ENCODE measurements at regions not wholly inside any gene's neighbourhood (a gene's known extent, or its start where the extent isn't known, plus 50 kb on each side); places are given as distances from the start of the nearest gene placed in this dataset.

GRCh38 chr5:154610321-154611154 is 132.5 kb upstream of the HAND1 start (continued):
- TF ChIP-seq ZNF609 (CRISPR knock-in tag; IDR thresholded peaks at IDR 0.05; ENCODE audit: borderline replicate concordance) = no peak
- TF ChIP-seq SATB2 (CRISPR knock-in tag; IDR thresholded peaks at IDR 0.05) = no peak
- no peak for TF ChIP-seq SCMH1 (CRISPR knock-in tag; IDR thresholded peaks at IDR 0.05; ENCODE audit: borderline replicate concordance)
- TF ChIP-seq RFXANK (CRISPR knock-in tag; IDR thresholded peaks at IDR 0.05) = no peak
- TF ChIP-seq ZNF121 (CRISPR knock-in tag; IDR thresholded peaks at IDR 0.05) = no peak
- TF ChIP-seq ZNF367 (CRISPR knock-in tag; IDR thresholded peaks at IDR 0.05; ENCODE audit: borderline replicate concordance) = no peak
- TF ChIP-seq MYC (CRISPR knock-in tag; IDR thresholded peaks at IDR 0.05; ENCODE audit: borderline replicate concordance) = no peak
- TF ChIP-seq ZNF264 (CRISPR knock-in tag; IDR thresholded peaks at IDR 0.05) = no peak
- no peak for TF ChIP-seq ZBTB14 (CRISPR knock-in tag; IDR thresholded peaks at IDR 0.05)
- no peak for TF ChIP-seq NCOA1 (CRISPR knock-in tag; IDR thresholded peaks at IDR 0.05)
- peak; percentile 37; the same call in 1 of the 2 replicates for TF ChIP-seq ZNF574 (CRISPR knock-in tag; IDR thresholded peaks at IDR 0.05)
- TF ChIP-seq GATAD1 (CRISPR knock-in tag; IDR thresholded peaks at IDR 0.05) = peak; percentile 34; the same call in 1 of the 2 replicates
- no peak for TF ChIP-seq PHF20 (CRISPR knock-in tag; IDR thresholded peaks at IDR 0.05)
- no peak for TF ChIP-seq HCFC1 (IDR thresholded peaks at IDR 0.05; ENCODE audit: low read depth, low read length)
- TF ChIP-seq ZMYM3 (CRISPR knock-in tag; IDR thresholded peaks at IDR 0.05) = no peak
- no peak for TF ChIP-seq ZNF33B (CRISPR knock-in tag; IDR thresholded peaks at IDR 0.05)
- TF ChIP-seq ZNF451 (CRISPR knock-in tag; IDR thresholded peaks at IDR 0.05) = no peak
- TF ChIP-seq MBNL3 (CRISPR knock-in tag; conservative IDR thresholded peaks at IDR 0.05) = no peak
- TF ChIP-seq ZNF639 (CRISPR knock-in tag; conservative IDR thresholded peaks at IDR 0.05) = no peak
- TF ChIP-seq ZBTB25 (CRISPR knock-in tag; IDR thresholded peaks at IDR 0.05) = no peak
